ENCODE measurements at regions not wholly inside any gene's neighbourhood (a gene's known extent, or its start where the extent isn't known, plus 50 kb on each side); places are given as distances from the start of the nearest gene placed in this dataset.

DNA sequence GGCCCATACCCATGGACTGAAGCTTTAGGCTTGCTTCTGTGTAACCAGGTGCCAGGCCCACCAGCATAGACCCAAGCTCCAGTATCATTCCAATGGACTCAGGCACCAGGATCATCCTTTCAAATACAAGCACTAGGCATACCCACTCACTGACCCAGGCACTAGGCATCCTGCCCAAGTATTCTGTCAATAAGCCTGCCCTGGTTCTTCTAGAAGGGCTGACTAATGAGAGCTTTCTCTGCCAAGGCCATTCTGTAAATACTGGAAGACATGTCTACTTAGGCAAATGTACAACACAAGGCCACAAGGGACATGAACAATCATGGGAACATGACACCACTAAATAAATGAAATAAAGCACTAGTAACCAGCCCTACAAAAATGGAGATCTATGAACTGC is 352.2 kb downstream of the FSCB start:
- no peak for DNase-seq (ENCODE audit: low read depth)

DNA sequence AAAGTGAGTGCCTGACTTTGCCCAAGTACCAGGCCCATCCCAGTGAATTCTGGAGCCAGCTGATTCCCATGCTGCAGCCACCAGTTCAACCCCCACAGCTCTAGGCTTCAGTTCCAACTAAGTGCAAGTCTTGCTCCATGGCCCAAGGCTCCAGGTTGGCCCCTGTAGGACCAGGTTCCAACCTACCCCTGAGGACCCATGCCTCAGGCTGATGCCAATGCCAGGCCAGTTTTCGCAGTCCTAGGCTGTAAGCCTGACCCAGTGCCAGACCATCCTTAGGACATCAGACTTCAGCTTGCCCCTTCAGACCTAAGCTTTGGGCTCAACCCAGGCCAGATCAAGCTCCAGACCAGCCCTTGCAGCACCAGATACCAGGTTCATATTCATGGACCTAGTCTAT is 352.6 kb downstream of the FSCB start:
- DNase-seq (ENCODE audit: low read depth) = no peak

DNA sequence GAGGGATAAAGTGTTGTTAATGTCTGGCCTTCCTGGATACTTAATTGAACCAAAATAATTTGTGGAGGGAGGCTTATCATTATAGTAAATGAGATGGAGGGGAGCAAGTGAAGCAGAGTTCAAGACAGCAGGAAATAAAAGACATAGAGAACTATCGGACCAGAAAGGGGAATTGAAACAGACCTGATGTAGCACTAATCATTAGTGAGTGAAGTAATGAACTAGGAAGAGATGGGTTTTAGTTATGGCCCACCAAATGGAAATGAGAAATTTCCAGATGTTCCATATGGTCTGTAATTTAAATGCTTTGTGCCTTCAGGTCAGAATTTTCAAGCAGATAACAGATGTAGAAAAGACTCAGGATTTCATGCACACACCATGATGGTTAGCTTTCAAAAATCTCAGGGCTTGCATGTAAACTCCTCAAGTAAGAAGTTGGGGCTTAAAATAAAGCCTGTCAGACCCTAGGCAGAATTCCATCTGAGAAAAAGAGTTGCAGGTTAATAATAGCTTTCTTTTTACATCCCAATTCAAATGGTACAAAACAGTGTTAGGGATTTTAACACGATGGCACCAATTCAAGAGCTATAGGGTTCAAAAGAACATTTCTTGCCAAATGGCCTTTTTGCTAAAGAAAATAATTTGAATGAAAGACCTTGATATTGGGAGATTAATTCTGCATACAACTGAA is 355.8 kb downstream of the FSCB start:
- DNase-seq (ENCODE audit: low read depth) = no peak

DNA sequence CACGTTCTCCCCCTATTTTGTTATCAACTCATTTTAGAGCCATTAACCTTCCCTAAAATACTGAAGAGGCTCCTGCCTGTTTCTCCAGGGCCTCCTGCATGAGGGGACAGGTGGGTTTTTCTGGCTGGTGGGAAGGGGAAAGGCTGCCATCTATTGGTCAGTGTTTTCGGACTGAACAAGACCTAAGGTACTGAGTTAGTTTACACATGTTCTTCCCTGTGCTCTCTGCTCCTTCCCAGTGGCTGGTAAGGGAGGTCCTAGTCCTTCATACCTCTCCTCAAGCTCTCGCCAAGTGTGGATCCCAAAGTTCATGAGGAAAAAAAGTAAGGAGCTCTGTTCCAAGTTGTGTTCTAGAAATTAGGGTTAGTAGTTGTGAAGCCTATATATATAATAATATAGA is 357.5 kb downstream of the FSCB start:
- DNase-seq (ENCODE audit: low read depth) = no peak

GRCh38 chr14:44142006-44142405 is 365.1 kb downstream of the FSCB start:
- no peak for DNase-seq (ENCODE audit: low read depth)

DNA sequence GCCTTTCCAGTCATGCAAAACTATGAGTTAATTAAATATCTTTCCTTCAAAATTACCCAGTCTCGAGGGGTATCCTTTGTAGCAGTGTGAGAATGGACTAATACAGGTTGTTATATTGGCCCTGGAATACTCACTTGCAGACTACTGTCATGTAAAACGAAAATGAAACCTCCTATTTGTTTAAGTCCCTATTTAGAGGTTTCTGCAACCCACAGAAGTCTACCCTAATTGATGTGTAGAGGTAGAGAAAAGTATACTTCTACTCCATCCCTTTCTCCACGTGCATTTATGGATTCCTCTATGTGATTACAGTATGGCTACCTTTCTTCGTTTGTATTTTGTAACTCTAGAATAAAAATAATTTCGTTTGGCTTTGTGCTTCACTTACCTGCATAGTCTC is 371.1 kb downstream of the FSCB start:
- DNase-seq (ENCODE audit: low read depth) = no peak

DNA sequence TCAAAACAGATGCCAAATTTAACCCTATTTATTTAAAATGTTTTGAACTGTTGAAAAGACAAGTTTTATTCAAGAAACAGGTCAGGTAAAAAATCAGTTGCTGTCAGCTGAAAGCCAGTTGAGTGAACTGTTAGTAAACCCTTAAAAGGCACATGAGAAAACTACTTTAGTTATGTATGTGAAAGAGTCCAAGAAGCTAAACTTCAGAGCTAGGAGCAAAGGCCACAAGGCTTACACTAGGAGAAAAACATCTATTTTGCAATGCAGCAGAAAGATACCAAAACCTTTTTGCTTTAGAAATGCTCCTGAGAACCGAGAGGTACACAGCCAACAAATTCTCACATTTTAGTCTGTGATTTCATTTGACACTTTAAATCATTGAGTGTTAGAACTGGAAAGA is 375.2 kb downstream of the FSCB start:
- no peak for DNase-seq (ENCODE audit: low read depth)

DNA sequence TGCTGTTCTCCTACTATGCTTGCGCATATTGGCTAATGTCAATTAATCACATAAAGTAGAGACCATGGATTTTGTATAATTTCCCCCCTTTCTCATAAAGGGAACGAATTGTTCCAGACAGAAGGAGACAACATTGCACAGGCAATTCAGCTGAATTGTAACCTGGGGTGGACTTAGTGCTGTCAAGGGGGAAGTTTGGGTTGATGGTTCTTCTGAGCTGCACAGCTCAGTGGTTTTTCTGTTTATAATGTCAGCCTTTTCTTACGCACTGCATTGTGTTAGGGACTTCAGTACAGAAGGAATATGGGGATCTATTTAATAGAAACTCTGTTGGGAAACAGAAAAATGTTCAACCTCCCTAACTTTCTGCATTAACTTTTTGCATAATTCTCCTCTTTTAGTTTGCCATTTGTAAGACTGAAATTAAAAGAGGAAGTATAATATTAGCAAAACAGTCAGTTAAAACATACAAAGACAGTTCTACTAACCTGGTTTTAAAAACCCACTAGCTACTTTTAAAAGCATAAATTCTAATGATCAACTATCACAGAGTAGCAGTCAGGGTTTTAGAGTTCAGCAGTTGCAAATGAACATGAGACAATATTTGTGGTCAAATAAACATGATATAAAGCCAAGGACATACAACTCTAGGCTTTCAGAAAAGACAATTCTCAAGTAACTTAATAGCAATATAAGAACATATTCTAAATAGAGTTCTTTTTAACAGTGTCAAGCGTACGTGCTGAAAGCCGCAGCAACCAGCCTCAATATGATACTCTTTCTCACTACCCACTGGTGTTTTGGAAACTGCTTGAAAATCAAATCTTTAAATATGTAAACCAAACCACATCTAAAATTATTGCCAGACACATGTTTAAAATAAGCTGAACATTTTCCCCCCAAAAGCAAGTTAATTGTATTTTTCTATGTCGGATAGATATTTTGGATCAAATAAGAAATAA is 393.0 kb downstream of the FSCB start:
- DNase-seq (ENCODE audit: low read depth) = no peak

GRCh38 chr14:44112774-44113460 is 394.2 kb downstream of the FSCB start:
- DNase-seq (ENCODE audit: low read depth) = no peak

DNA sequence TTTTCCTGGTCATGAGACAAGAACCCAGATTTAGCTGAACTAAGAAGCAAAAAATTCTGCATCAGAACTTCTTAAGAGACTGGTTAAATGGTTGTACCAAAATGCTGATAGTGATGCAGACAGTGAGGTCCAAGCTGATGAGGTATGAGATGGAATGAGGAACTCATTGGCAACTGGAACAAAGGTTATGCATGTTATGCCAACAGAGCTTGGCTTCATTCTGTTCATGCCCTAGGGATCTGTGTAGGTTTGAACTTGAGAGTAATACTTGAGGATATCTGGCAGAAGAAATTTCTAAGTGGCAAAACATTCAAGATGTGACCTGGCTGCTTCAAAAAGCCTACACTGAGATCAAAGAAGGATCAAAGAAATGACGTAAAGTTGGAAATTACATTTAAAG is 398.0 kb downstream of the FSCB start:
- DNase-seq (ENCODE audit: low read depth) = no peak

GRCh38 chr14:44108601-44109000 is 398.5 kb downstream of the FSCB start:
- DNase-seq (ENCODE audit: low read depth) = no peak

- no peak for DNase-seq (ENCODE audit: low read depth)
Observed at GRCh38 chr14:44107156-44107555, 399.9 kb downstream of the FSCB start.

DNA sequence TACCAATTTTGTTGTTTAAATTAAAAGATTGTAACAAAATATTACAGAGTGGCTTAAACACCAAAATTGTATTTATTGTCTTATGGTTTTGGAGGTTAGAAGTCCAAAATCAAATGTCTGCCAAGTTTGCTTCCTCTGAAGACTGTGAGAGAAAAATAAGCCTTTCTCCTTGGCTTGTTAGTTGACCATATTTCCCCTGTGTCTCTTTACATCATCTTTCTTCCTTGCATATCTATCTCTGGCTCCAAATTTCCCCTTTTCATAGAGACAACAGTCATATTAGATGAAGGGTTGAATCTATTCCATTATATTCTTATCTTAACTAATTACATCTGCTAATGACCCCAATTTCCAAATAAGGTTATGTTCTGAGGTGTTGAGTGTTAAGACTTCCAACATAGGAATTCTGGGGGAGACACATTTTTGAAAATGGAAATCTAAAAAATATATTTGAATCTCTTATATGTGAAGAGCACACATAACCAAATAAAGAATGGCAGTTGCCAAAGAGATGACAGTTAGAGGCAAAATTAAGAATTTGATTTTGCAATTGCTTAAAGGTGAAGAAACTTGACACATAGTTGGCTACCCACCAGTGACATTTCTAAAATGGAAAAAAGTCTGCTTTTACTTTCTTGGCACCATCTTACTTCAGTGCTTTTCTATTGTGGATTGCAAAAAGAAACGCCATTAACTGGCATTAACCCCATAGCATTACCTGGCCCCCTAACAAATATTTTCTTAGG is 407.2 kb downstream of the FSCB start:
- DNase-seq (ENCODE audit: low read depth) = no peak

DNA sequence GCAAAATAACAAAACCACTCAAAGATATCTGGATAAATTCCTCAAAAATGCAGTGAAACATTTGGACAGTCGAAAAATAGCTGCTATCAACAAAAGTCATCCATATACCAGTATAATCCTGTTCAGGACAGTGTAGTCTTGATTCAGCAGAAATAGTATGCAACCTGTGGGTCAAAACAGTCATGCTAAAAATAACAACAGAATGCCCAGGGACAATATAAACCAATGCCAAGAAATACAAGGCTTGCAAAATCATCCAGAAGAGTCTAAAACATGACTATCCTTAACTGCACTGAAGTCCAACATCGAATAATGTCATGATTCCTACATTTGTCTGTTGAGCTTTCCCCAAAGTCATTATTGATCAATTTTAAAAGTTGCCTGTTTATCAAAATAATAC is 425.9 kb downstream of the FSCB start:
- no peak for DNase-seq (ENCODE audit: low read depth)

DNA sequence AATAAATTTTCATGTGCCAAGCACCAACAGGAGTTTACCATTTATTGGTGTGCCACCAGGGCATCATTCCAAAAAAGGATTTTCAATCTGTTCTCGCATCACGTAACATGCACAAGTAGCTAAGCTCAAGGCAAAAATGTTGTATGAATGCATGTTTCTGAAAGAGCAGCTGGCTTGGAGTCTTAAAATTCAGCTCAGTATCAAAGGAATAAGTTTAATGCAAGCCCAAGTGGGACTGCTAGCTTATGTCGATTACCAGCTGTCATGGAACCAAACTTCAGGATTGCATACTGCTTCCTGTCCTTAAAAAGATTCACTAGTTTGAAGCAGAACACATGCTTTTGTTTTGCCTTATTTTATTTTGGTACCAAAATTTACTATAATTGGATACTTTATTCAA is 437.0 kb downstream of the FSCB start:
- no peak for DNase-seq (ENCODE audit: low read depth)

- no peak for DNase-seq (ENCODE audit: low read depth)
Observed at GRCh38 chr14:44053422-44053821, 453.7 kb downstream of the FSCB start.

GRCh38 chr14:44041700-44042099 is 465.4 kb downstream of the FSCB start:
- no peak for DNase-seq (ENCODE audit: low read depth)

GRCh38 chr14:44040561-44040960 is 466.5 kb downstream of the FSCB start:
- DNase-seq (ENCODE audit: low read depth) = no peak

DNA sequence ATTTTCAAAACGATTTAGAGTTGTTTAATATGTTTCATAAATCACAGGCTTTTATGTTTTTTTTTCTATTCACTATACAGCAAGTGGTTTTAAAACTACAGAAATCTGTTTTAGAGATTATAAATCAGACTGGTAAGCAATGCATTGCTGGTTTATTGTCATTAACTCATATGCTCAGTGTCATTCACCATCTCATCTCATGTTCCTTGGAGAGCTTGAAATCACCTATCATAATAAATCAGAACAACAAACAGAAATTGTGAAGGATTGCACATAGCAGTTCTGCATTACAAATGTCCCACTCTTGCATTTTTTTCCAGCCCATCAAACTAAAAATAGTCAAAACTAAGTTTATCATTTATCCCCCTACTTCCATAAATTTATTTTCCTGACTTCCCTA is 470.8 kb downstream of the FSCB start:
- DNase-seq (ENCODE audit: low read depth) = no peak

GRCh38 chr14:44035707-44036106 is 471.4 kb downstream of the FSCB start:
- DNase-seq (ENCODE audit: low read depth) = no peak

- no peak for DNase-seq (ENCODE audit: low read depth)
Observed at GRCh38 chr14:44030831-44031383, 476.2 kb downstream of the FSCB start.

All from myocyte (in vitro differentiated cells).